ENCODE measurements at regions not wholly inside any gene's neighbourhood (a gene's known extent, or its start where the extent isn't known, plus 50 kb on each side); places are given as distances from the start of the nearest gene placed in this dataset.

GRCh38 chr6:92791403-92791802 lies 628.0 kb downstream of the EPHA7 start:
- no peak for DNase-seq

GRCh38 chr6:92790381-92790780 lies 629.0 kb downstream of the EPHA7 start:
- no peak for DNase-seq

GRCh38 chr6:92784235-92784634 lies 635.1 kb downstream of the EPHA7 start:
- DNase-seq = no peak

GRCh38 chr6:92779746-92780145 lies 639.6 kb downstream of the EPHA7 start:
- no peak for DNase-seq

GRCh38 chr6:92777146-92777740 lies 642.1 kb downstream of the EPHA7 start:
- no peak for DNase-seq

- no peak for DNase-seq
These were observed 648.8 kb downstream of the EPHA7 start for GRCh38 chr6:92770540-92770939.

- no peak for DNase-seq
These were observed 652.3 kb downstream of the EPHA7 start for GRCh38 chr6:92767101-92767500.

GRCh38 chr6:92763680-92764079 lies 655.7 kb downstream of the EPHA7 start:
- no peak for DNase-seq

- no peak for DNase-seq
These were observed 656.1 kb downstream of the EPHA7 start for GRCh38 chr6:92763274-92763584.

GRCh38 chr6:92762443-92763273 lies 656.7 kb downstream of the EPHA7 start:
- DNase-seq = no peak

GRCh38 chr6:92759178-92759577 lies 660.2 kb downstream of the EPHA7 start:
- DNase-seq = no peak

- DNase-seq = no peak
These were observed 661.4 kb downstream of the EPHA7 start for GRCh38 chr6:92757925-92758324.

- DNase-seq = no peak
These were observed 662.4 kb downstream of the EPHA7 start for GRCh38 chr6:92756912-92757311.

- no peak for DNase-seq
These were observed 665.4 kb downstream of the EPHA7 start for GRCh38 chr6:92753956-92754355.

GRCh38 chr6:92752114-92752513 lies 667.2 kb downstream of the EPHA7 start:
- no peak for DNase-seq

- no peak for DNase-seq
These were observed 671.2 kb downstream of the EPHA7 start for GRCh38 chr6:92748131-92748530.

- DNase-seq = no peak
These were observed 681.4 kb downstream of the EPHA7 start for GRCh38 chr6:92737983-92738382.

GRCh38 chr6:92723390-92723931 lies 695.9 kb downstream of the EPHA7 start:
- DNase-seq = no peak

GRCh38 chr6:92719773-92720172 lies 699.6 kb downstream of the EPHA7 start:
- DNase-seq = no peak

- no peak for DNase-seq
These were observed 702.7 kb downstream of the EPHA7 start for GRCh38 chr6:92716638-92717037.

- DNase-seq = no peak
These were observed 703.4 kb downstream of the EPHA7 start for GRCh38 chr6:92715991-92716390.

GRCh38 chr6:92714346-92714745 lies 705.0 kb downstream of the EPHA7 start:
- no peak for DNase-seq

- no peak for DNase-seq
These were observed 709.3 kb downstream of the EPHA7 start for GRCh38 chr6:92710048-92710447.

GRCh38 chr6:92708945-92709344 lies 710.4 kb downstream of the EPHA7 start:
- DNase-seq = no peak

- no peak for DNase-seq
These were observed 711.1 kb downstream of the EPHA7 start for GRCh38 chr6:92708270-92708669.
